ENCODE measurements at regions not wholly inside any gene's neighbourhood (a gene's known extent, or its start where the extent isn't known, plus 50 kb on each side); places are given as distances from the start of the nearest gene placed in this dataset.
"Not testable (repeated sequence)": the region's sequence is repeated elsewhere in the genome, so short reads cannot be mapped to it uniquely, and the experiment has no call there.

DNA sequence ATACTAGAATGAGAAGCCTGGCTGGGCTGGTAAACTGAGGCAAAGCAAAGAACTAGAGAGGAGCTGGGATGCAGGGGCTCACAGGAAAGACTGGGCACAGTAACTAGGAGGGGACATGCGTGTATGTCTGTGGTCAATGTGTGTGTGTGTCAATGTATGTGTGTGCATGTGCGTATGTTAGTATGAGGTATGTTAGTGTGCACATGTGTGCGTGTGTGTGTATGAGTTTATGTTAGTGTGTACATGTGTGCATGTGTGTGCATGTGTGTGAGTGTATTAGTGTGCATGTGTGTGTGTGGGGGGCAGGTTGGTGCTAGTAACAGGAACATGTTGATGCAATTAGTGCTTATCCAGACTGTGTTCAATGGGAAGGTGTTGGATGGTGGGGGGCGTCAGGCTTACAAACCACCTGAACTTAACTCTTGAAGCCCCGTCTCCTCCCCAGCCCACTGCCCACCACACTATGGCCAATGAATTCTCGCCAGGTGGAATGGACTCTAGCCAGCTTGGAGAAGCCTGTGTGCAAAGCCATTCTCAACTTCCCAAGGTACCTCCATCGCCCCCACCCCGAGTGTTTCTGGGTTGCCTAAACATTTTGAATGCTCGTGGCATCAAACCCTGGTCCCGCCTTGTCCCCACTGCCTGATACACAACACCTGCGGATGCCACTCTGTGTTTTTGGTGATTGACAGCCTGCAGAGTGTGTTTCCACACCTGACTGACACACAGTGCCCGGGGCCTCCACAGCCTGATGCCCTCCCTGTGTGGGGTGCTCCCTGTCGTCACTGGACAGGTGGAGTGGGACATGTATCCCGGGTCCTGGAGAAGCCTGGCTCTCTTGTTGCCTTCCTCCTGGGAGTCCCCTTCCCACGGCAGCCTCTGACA, 90.1 kb upstream of the ASB18 start:
- Histone ChIP-seq H3K27me3 (ENCODE audit: control insufficient read depth in 3 of 3, insufficient read depth in 3 of 3, low read depth in 1 of 3, low read length in 3 of 3) (peaks cover 0 to 2% (median 0%) of the 10 kb centered on the region in 3 experiments), H2BK15ac (ENCODE audit: low read length) (no peak overlapping the region), H3K4me3 (ENCODE audit: low read length in 2 of 2) (no peak overlapping the region), H3K9me3 (replicated peaks in 1 of 2; ENCODE audit: control insufficient read depth in 2 of 2, insufficient read depth in 1 of 2, low read depth in 1 of 2, low read length in 2 of 2) (peaks cover 0 to 2% of the 10 kb centered on the region in 2 donors), H3K79me1 (ENCODE audit: low read depth, low read length) (no peaks in the 10 kb centered on the region), H2BK120ac (ENCODE audit: low read depth, low read length) (no peak overlapping the region), H3K23ac (ENCODE audit: low read depth, low read length, poor library complexity) (no peak overlapping the region), H3K9ac (ENCODE audit: low read depth, low read length, poor library complexity) (no peak overlapping the region), H2BK5ac (ENCODE audit: low read length) (no peak overlapping the region), H3K14ac (ENCODE audit: low read length) (no peak overlapping the region), H2BK12ac (ENCODE audit: low read length) (no peak overlapping the region), H3K27ac (replicated peaks; ENCODE audit: low read length) (no peak overlapping the region), H3K4ac (ENCODE audit: low read length) (no peak overlapping the region), H3K18ac (ENCODE audit: low read length) (no peak overlapping the region), H2AFZ (ENCODE audit: low read length) (peak overlapping the region; percentile 6), H3K36me3 (replicated peaks in 1 of 2; ENCODE audit: control insufficient read depth in 2 of 2, insufficient read depth in 2 of 2, low read length in 2 of 2) (no peaks in the 10 kb centered on the region), H4K91ac (ENCODE audit: low read depth, low read length, poor library complexity) (no peak overlapping the region), H2AK5ac (ENCODE audit: low read depth, low read length) (no peak overlapping the region), H3K4me1 (ENCODE audit: control insufficient read depth in 2 of 2, insufficient read depth in 1 of 2, low read depth in 1 of 2, low read length in 2 of 2) (peaks cover 0 to 5% of the 10 kb centered on the region in 2 donors), H4K8ac (ENCODE audit: low read depth, low read length) (no peak overlapping the region), H3K4me2 (ENCODE audit: insufficient read depth, low read length, poor library complexity, severe bottlenecking) (no peak overlapping the region)
- no CpG with 5 or more reads among the region's 15 CpGs for WGBS, 2 donors (ENCODE audit: extremely low coverage in 2 of 2, insufficient read length in 2 of 2, insufficient replicate concordance in 1 of 2)
- DNase-seq (ENCODE audit: low spot score) = no peak

DNA sequence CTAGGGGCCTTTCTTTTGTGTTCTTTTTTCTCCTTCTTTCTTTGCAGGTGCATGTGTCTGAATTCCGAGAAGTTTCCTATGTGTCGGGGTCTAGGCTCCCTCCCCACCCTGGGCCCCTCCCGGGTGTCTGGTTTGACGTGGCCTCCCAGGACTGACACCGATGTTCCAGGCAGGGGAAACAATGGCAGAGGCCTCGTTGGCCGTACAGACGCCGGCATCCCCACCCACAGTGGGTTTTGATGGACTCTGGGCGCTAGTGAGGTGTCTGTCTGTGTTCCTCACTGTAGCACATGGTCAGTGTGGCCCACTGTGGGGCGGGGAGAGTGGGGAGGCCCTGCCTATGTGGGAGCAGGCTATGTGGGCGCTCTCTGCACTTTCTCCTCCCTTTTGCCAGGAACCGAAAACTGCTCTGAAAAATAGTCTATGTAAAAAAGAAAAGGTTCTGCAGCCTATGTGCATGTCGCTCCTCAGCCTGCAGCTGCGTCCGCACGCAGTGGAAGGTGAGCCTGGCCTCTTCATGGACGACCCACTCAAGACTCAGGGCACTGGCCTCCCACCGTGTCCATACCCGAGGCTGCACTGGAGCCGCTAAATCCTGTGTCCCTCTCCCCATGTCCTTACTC, 90.9 kb upstream of the ASB18 start:
- H3K9me3 ChIP-seq (replicated peaks in 1 of 2; ENCODE audit: control insufficient read depth in 2 of 2, insufficient read depth in 1 of 2, low read depth in 1 of 2, low read length in 2 of 2) = peaks cover 0 to 2% of the 10 kb centered on the region in 2 donors
- H3K9ac ChIP-seq (ENCODE audit: low read depth, low read length, poor library complexity) = no peak overlapping the region
- H3K4me3 ChIP-seq (ENCODE audit: low read length in 2 of 2) = no peak overlapping the region
- peak overlapping the region; percentile 92 for H3K18ac ChIP-seq (ENCODE audit: low read length)
- no peak overlapping the region for H2AK5ac ChIP-seq (ENCODE audit: low read depth, low read length)
- WGBS, 2 donors (ENCODE audit: extremely low coverage in 2 of 2, insufficient read length in 2 of 2, insufficient replicate concordance in 1 of 2) = no CpG with 5 or more reads among the region's 21 CpGs
- no peak overlapping the region for H3K23ac ChIP-seq (ENCODE audit: low read depth, low read length, poor library complexity)
- H3K14ac ChIP-seq (ENCODE audit: low read length) = peak overlapping the region; percentile 79
- H2BK12ac ChIP-seq (ENCODE audit: low read length) = no peak overlapping the region
- no peak overlapping the region for H2BK120ac ChIP-seq (ENCODE audit: low read depth, low read length)
- H3K4me1 ChIP-seq (ENCODE audit: control insufficient read depth in 2 of 2, insufficient read depth in 1 of 2, low read depth in 1 of 2, low read length in 2 of 2) = peaks cover 0 to 7% of the 10 kb centered on the region in 2 donors
- no peak overlapping the region for H3K4me2 ChIP-seq (ENCODE audit: insufficient read depth, low read length, poor library complexity, severe bottlenecking)
- no peak overlapping the region for H4K8ac ChIP-seq (ENCODE audit: low read depth, low read length)
- H3K27me3 ChIP-seq (ENCODE audit: control insufficient read depth in 3 of 3, insufficient read depth in 3 of 3, low read depth in 1 of 3, low read length in 3 of 3) = peaks cover 0 to 2% (median 0%) of the 10 kb centered on the region in 3 experiments
- H3K27ac ChIP-seq (replicated peaks; ENCODE audit: low read length) = no peak overlapping the region
- DNase-seq (ENCODE audit: low spot score) = no peak
- no peak overlapping the region for H2BK5ac ChIP-seq (ENCODE audit: low read length)
- H2AFZ ChIP-seq (ENCODE audit: low read length) = peak overlapping the region; percentile 6
- H4K91ac ChIP-seq (ENCODE audit: low read depth, low read length, poor library complexity) = no peak overlapping the region
- no peak overlapping the region for H2BK15ac ChIP-seq (ENCODE audit: low read length)
- no peak overlapping the region for H3K4ac ChIP-seq (ENCODE audit: low read length)
- H3K36me3 ChIP-seq (replicated peaks in 1 of 2; ENCODE audit: control insufficient read depth in 2 of 2, insufficient read depth in 2 of 2, low read length in 2 of 2) = no peaks in the 10 kb centered on the region
- H3K79me1 ChIP-seq (ENCODE audit: low read depth, low read length) = no peaks in the 10 kb centered on the region

DNA sequence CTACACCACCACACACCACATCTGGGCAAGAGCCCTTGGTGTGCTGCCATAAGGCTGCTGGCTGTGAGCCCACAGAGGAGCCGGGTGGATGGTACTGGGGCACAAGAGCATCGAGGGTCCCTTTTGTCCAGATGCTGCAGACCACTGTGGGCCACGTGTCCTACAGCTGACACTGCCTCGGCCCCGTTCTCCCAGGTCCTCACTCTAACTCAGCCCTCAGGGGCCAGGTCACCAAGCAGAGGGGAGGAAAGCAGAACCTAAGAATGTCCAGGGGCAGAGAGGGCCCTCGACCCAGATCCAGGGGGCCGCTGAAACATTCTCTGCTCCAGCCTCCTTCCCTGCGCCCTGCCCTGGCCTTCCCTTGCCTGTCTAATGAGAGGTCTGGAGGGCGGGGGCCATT, 91.7 kb upstream of the ASB18 start:
- Histone ChIP-seq H3K27ac (replicated peaks; ENCODE audit: low read length) (no peak overlapping the region), H4K8ac (ENCODE audit: low read depth, low read length) (no peak overlapping the region), H3K4me3 (ENCODE audit: low read length in 2 of 2) (no peak overlapping the region), H3K4me2 (ENCODE audit: insufficient read depth, low read length, poor library complexity, severe bottlenecking) (no peak overlapping the region), H2BK12ac (ENCODE audit: low read length) (no peak overlapping the region), H3K36me3 (replicated peaks in 1 of 2; ENCODE audit: control insufficient read depth in 2 of 2, insufficient read depth in 2 of 2, low read length in 2 of 2) (no peaks in the 10 kb centered on the region), H3K18ac (ENCODE audit: low read length) (peak overlapping the region; percentile 15), H2BK15ac (ENCODE audit: low read length) (peak overlapping the region; percentile 35), H2AFZ (ENCODE audit: low read length) (no peak overlapping the region), H3K27me3 (ENCODE audit: control insufficient read depth in 3 of 3, insufficient read depth in 3 of 3, low read depth in 1 of 3, low read length in 3 of 3) (peaks cover 0 to 2% (median 0%) of the 10 kb centered on the region in 3 experiments), H2AK5ac (ENCODE audit: low read depth, low read length) (no peak overlapping the region), H3K79me1 (ENCODE audit: low read depth, low read length) (no peaks in the 10 kb centered on the region), H4K91ac (ENCODE audit: low read depth, low read length, poor library complexity) (no peak overlapping the region), H2BK5ac (ENCODE audit: low read length) (no peak overlapping the region), H3K9ac (ENCODE audit: low read depth, low read length, poor library complexity) (no peak overlapping the region), H3K4me1 (ENCODE audit: control insufficient read depth in 2 of 2, insufficient read depth in 1 of 2, low read depth in 1 of 2, low read length in 2 of 2) (peaks cover 0 to 7% of the 10 kb centered on the region in 2 donors), H3K4ac (ENCODE audit: low read length) (no peak overlapping the region), H2BK120ac (ENCODE audit: low read depth, low read length) (no peak overlapping the region), H3K9me3 (replicated peaks in 1 of 2; ENCODE audit: control insufficient read depth in 2 of 2, insufficient read depth in 1 of 2, low read depth in 1 of 2, low read length in 2 of 2) (peaks cover 0 to 2% of the 10 kb centered on the region in 2 donors), H3K23ac (ENCODE audit: low read depth, low read length, poor library complexity) (no peak overlapping the region), H3K14ac (ENCODE audit: low read length) (no peak overlapping the region)
- WGBS, 2 donors (ENCODE audit: extremely low coverage in 2 of 2, insufficient read length in 2 of 2, insufficient replicate concordance in 1 of 2) = no CpG with 5 or more reads among the region's 9 CpGs
- no peak for DNase-seq (ENCODE audit: low spot score)

DNA sequence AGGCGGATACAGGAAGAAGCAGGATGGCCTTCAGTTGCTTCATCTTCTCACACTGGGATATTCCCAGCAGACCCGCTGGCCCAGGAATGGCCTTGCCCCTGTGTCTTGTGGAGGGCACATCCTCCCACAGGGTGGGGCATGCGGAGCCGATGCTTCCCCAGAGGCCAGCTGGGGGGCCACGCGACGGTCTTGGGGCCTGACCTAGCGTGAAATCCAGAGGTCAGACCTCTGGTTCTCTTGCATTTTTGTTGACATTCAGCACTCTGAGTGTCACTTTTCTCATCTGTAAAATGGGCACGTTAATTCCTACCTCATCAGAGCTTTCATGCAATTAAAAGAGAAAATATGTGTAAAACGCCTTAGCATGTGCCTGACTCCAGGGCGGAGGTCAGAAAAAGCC, 92.1 kb upstream of the ASB18 start:
- H2AK5ac ChIP-seq (ENCODE audit: low read depth, low read length); H3K4me2 ChIP-seq (ENCODE audit: insufficient read depth, low read length, poor library complexity, severe bottlenecking); H3K18ac ChIP-seq (ENCODE audit: low read length); H3K9me3 ChIP-seq (replicated peaks in 1 of 2; ENCODE audit: control insufficient read depth in 2 of 2, insufficient read depth in 1 of 2, low read depth in 1 of 2, low read length in 2 of 2); H3K27ac ChIP-seq (replicated peaks; ENCODE audit: low read length); H2BK15ac ChIP-seq (ENCODE audit: low read length); H3K36me3 ChIP-seq (replicated peaks in 1 of 2; ENCODE audit: control insufficient read depth in 2 of 2, insufficient read depth in 2 of 2, low read length in 2 of 2); H3K14ac ChIP-seq (ENCODE audit: low read length); H3K23ac ChIP-seq (ENCODE audit: low read depth, low read length, poor library complexity); DNase-seq (ENCODE audit: low spot score); H2BK5ac ChIP-seq (ENCODE audit: low read length); H3K79me1 ChIP-seq (ENCODE audit: low read depth, low read length); H4K8ac ChIP-seq (ENCODE audit: low read depth, low read length); H3K9ac ChIP-seq (ENCODE audit: low read depth, low read length, poor library complexity); H3K4me1 ChIP-seq (ENCODE audit: control insufficient read depth in 2 of 2, insufficient read depth in 1 of 2, low read depth in 1 of 2, low read length in 2 of 2); H3K27me3 ChIP-seq (ENCODE audit: control insufficient read depth in 3 of 3, insufficient read depth in 3 of 3, low read depth in 1 of 3, low read length in 3 of 3); H2BK120ac ChIP-seq (ENCODE audit: low read depth, low read length); H4K91ac ChIP-seq (ENCODE audit: low read depth, low read length, poor library complexity); H2BK12ac ChIP-seq (ENCODE audit: low read length); H2AFZ ChIP-seq (ENCODE audit: low read length); H3K4me3 ChIP-seq (ENCODE audit: low read length in 2 of 2); H3K4ac ChIP-seq (ENCODE audit: low read length): not testable (repeated sequence)
- WGBS, 2 donors (ENCODE audit: extremely low coverage in 2 of 2, insufficient read length in 2 of 2, insufficient replicate concordance in 1 of 2) = no CpG with 5 or more reads among the region's 11 CpGs

Data from neuronal stem cell (in vitro differentiated cells).